A673 (cell line): ENCODE measurements at regions not wholly inside any gene's neighbourhood (a gene's known extent, or its start where the extent isn't known, plus 50 kb on each side); places are given as distances from the start of the nearest gene placed in this dataset.
A peak's percentile ranks its signal among the peaks of the same experiment; 100 is the strongest.

Source experiments
- BruUV-seq: library from RNA; stranded (reverse); fragments of 400-500 nt; replicated peaks from 2 replicates; lab custom pipeline; 2021; lab: Mats Ljungman, UMichigan
- CTCF ChIA-PET: fragments of 300-600 bp; sonication (Branson Sonifier 250); formaldehyde crosslinking; loops from one replicate; lab custom pipeline; 2022; ENCODE audit warnings: antibody characterized with exemption; lab: Charles Lee
- POLR2A ChIA-PET: fragments of 300-600 bp; sonication (Branson Sonifier 250); formaldehyde crosslinking; loops from one replicate; lab custom pipeline; 2022; ENCODE audit warnings: antibody characterized with exemption; ENCODE audit not compliant: low non-redundant PET; lab: Charles Lee
- DNase-seq: peaks from one replicate; pipeline ENCODE4 v3.0.0-alpha.2; 2015; ENCODE audit warnings: low spot score
- H3K27ac ChIP-seq: fragments of 200-600 bp; sonication (generic); 2 replicates; pipeline ENCODE4 v1.5.1; 2016; ENCODE audit warnings: mixed run types, low read depth, mild to moderate bottlenecking, mixed read lengths, antibody characterized with exemption, low read length; ENCODE audit not compliant: poor library complexity, severe bottlenecking
- H3K27me3 ChIP-seq: fragments of 200-600 bp; sonication (generic); replicated peaks from 2 replicates; pipeline ENCODE4 v1.6.1; 2017; ENCODE audit warnings: mixed run types, low read depth, mild to moderate bottlenecking, mixed read lengths, antibody characterized with exemption, low read length; ENCODE audit not compliant: insufficient read depth, poor library complexity
- H3K36me3 ChIP-seq: fragments of 200-600 bp; sonication (generic); 2 replicates; pipeline ENCODE4 v1.6.1; 2016; ENCODE audit warnings: mixed run types, mild to moderate bottlenecking, mixed read lengths, antibody characterized with exemption, low read length; ENCODE audit not compliant: insufficient read depth, poor library complexity, severe bottlenecking
- H3K4me1 ChIP-seq: fragments of 200-600 bp; sonication (generic); 2 replicates; pipeline ENCODE4 v1.6.1; 2017; ENCODE audit warnings: mixed run types, mild to moderate bottlenecking, mixed read lengths, antibody characterized with exemption, low read length; ENCODE audit not compliant: insufficient read depth, poor library complexity, severe bottlenecking
- H3K4me3 ChIP-seq: fragments of 200-600 bp; sonication (generic); 2 replicates; pipeline ENCODE4 v1.5.1; 2016; ENCODE audit warnings: low read depth, mixed run types, mild to moderate bottlenecking, mixed read lengths, low read length; ENCODE audit not compliant: poor library complexity, severe bottlenecking
- H3K9me3 ChIP-seq: fragments of 200-600 bp; sonication (generic); 2 replicates; pipeline ENCODE4 v1.6.1; 2016; ENCODE audit warnings: mixed run types, low read depth, mild to moderate bottlenecking, mixed read lengths, antibody characterized with exemption, low read length; ENCODE audit not compliant: poor library complexity, severe bottlenecking
- EZH2 ChIP-seq: fragments of 200-600 bp; sonication (generic); IDR thresholded peaks from 2 replicates; pipeline ENCODE4 v1.6.1; 2017; ENCODE audit warnings: borderline replicate concordance, low read depth, mild to moderate bottlenecking, mixed read lengths, antibody characterized with exemption, low read length; ENCODE audit not compliant: poor library complexity, severe bottlenecking
- intact Hi-C: fragments of 100-400 bp; cut with micrococcal nuclease; formaldehyde crosslinking; loops from one replicate; pipeline ENCODE4 v1.10.0; 2022; ENCODE audit not compliant: unreplicated experiment
- TF ChIP-seq, protein P1 (sequence below): fragments of 300-800, 200-600 bp; sonication (generic); conservative IDR thresholded peaks from 2 replicates; pipeline ENCODE4 v1.5.1; 2017; ENCODE audit warnings: low read depth, mild to moderate bottlenecking, antibody characterized with exemption, low read length, moderate library complexity, mixed read lengths

DNA sequence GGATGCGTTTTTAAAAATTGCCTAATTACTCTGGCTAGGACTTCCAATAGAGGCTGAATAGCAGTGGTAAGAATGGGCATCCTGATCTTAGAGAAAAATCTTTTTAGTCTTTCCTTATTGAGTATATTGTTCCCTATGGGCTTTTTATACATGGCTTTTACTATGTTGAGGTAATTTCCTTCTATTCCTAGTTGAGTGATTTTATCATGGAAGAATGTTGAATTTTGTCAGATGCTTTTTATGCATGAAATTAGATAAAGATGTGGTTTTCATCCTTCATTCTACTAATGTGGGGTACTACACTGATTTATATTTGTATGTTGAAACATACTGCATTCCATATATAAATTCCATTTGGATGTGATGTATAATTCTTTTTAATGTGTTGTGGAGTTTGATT is 2673.8 kb downstream of the PCDH9 start:
- Histone ChIP-seq H3K4me3 (no peak overlapping the region), H3K27ac (no peak overlapping the region), H3K27me3 (no peaks in the 10 kb centered on the region), H3K4me1 (no peaks in the 10 kb centered on the region), H3K36me3 (no peaks in the 10 kb centered on the region), H3K9me3 (no peaks in the 10 kb centered on the region)
- no peak for TF ChIP-seq EZH2
- TF ChIP-seq, protein P1, sequence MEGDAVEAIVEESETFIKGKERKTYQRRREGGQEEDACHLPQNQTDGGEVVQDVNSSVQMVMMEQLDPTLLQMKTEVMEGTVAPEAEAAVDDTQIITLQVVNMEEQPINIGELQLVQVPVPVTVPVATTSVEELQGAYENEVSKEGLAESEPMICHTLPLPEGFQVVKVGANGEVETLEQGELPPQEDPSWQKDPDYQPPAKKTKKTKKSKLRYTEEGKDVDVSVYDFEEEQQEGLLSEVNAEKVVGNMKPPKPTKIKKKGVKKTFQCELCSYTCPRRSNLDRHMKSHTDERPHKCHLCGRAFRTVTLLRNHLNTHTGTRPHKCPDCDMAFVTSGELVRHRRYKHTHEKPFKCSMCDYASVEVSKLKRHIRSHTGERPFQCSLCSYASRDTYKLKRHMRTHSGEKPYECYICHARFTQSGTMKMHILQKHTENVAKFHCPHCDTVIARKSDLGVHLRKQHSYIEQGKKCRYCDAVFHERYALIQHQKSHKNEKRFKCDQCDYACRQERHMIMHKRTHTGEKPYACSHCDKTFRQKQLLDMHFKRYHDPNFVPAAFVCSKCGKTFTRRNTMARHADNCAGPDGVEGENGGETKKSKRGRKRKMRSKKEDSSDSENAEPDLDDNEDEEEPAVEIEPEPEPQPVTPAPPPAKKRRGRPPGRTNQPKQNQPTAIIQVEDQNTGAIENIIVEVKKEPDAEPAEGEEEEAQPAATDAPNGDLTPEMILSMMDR: no peak
- BruUV-seq: no TSS peak
- ChIA-PET POLR2A (no interaction called here), CTCF (no interaction called here)
- DNase-seq: peak; percentile 72
- intact Hi-C loops: loop anchor here (10.0 kb wide), 1 partner anchor 402 kb away; no protein-coding TSS in a partner anchor

DNA sequence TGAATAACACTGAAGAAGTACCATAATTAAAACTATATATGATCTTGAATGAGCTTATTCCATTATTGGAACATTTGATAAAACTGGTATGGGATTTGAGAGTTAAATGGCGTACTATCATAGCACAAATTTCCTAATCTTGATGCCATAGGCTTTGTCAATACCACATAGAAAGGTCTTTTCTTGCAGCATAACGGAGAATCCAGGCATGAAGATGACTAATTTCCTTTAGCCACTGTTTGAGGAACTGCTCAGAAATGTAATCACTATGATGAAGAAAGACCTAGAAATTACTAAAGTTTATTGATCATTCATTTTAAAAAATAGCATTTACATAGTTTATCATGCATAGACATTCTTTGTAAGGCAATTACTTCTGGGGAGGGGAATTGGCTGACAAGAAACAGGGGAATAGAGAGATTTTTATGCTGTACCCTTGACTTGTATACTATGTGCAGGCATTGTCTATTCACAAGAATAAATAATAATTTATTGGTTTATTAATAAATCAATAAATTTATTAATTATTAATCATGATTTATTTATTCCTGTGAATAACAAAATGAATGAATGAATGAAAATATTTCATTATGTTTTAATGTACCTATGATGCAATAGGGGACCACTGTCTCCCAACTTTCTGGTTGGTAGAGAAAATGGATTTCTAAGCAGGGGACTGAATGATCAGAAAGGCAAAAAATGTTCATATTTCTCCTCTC is 2676.6 kb downstream of the PCDH9 start:
- no peak overlapping the region for H3K27ac ChIP-seq
- intact Hi-C loops: loop anchor here (10.0 kb wide), 1 partner anchor 399 kb away; no protein-coding TSS in a partner anchor
- DNase-seq: no peak
- no peak overlapping the region for H3K4me3 ChIP-seq
- ChIA-PET POLR2A (no interaction called here), CTCF (interaction anchor here (0.6 kb wide), 1 partner anchor 314 kb away, joined by 3 read pairs; no protein-coding TSS in a partner anchor)
- H3K27me3 ChIP-seq: no peaks in the 10 kb centered on the region
- H3K9me3 ChIP-seq: no peaks in the 10 kb centered on the region
- H3K36me3 ChIP-seq: no peaks in the 10 kb centered on the region
- no TSS peak for BruUV-seq
- H3K4me1 ChIP-seq: no peaks in the 10 kb centered on the region
- TF ChIP-seq, protein P1: no peak
- no peak for TF ChIP-seq EZH2

DNA sequence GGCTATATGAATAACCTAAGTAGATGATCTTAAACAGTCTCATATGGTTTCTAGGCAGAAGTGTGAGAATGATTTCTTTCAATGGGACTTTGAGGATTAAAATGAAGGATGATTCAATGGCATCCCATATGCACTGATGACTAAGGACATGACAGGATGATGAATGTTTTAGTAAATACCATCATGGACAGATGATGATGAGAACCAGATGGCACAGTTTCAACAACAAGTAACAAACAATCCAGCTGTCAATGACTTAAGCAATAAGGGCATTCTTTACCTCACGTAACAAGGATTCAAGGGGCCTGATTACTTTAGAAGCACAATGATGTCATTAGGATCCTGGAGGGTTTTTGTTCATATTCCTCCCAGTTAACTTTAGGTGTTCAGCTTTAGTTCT is 2678.4 kb downstream of the PCDH9 start:
- peak; percentile 78 for DNase-seq
- ChIA-PET CTCF (interaction anchor here (0.9 kb wide), 1 partner anchor 19 kb away, joined by 3 read pairs; no protein-coding TSS in a partner anchor), POLR2A (no interaction called here)
- intact Hi-C loops: loop anchor here (10.0 kb wide), 1 partner anchor 397 kb away; no protein-coding TSS in a partner anchor
- Histone ChIP-seq H3K9me3 (no peaks in the 10 kb centered on the region), H3K27ac (no peak overlapping the region), H3K4me1 (no peaks in the 10 kb centered on the region), H3K27me3 (no peaks in the 10 kb centered on the region), H3K4me3 (no peak overlapping the region), H3K36me3 (no peaks in the 10 kb centered on the region)
- TF ChIP-seq EZH2: no peak
- TF ChIP-seq, protein P1: no peak
- no TSS peak for BruUV-seq
